H9 (cell line): ENCODE measurements at regions not wholly inside any gene's neighbourhood (a gene's known extent, or its start where the extent isn't known, plus 50 kb on each side); places are given as distances from the start of the nearest gene placed in this dataset.

Experiments
- DNase-seq: peaks from one replicate; pipeline ENCODE4 v3.0.0-alpha.2; 2017
- H2AFZ ChIP-seq: one replicate; pipeline ENCODE4 v1.6.1; 2013; ENCODE audit warnings: mild to moderate bottlenecking, low read length, control low read depth, moderate library complexity
- H2AK5ac ChIP-seq: 2 replicates; pipeline ENCODE4 v1.6.1; 2013; ENCODE audit warnings: low read length, control low read depth, mixed read lengths; ENCODE audit not compliant: insufficient read length
- H2BK120ac ChIP-seq: one replicate; pipeline ENCODE4 v1.6.1; 2013; ENCODE audit warnings: low read depth, mild to moderate bottlenecking, low read length, control low read depth, inconsistent platforms; ENCODE audit not compliant: poor library complexity, severe bottlenecking
- H2BK12ac ChIP-seq: 2 replicates; pipeline ENCODE4 v1.6.1; 2013; ENCODE audit warnings: low read length, control low read depth, mixed read lengths, low read depth; ENCODE audit not compliant: insufficient read length
- H2BK15ac ChIP-seq: 2 replicates; pipeline ENCODE4 v1.6.1; 2013; ENCODE audit warnings: low read depth, low read length, control low read depth
- H2BK20ac ChIP-seq: one replicate; pipeline ENCODE4 v1.6.1; 2013; ENCODE audit warnings: low read depth, mild to moderate bottlenecking, low read length, control low read depth, inconsistent platforms; ENCODE audit not compliant: poor library complexity, severe bottlenecking
- H2BK5ac ChIP-seq: 2 replicates; pipeline ENCODE4 v1.6.1; 2013; ENCODE audit warnings: low read length, control low read depth, mixed read lengths; ENCODE audit not compliant: insufficient read length
- H3K14ac ChIP-seq: 2 replicates; pipeline ENCODE4 v1.6.1; 2013; ENCODE audit warnings: low read length, control low read depth; ENCODE audit not compliant: insufficient read depth
- H3K18ac ChIP-seq: 2 replicates; pipeline ENCODE4 v1.6.1; 2013; ENCODE audit warnings: low read depth, mild to moderate bottlenecking, mixed read lengths, low read length, control low read depth; ENCODE audit not compliant: insufficient read length
- H3K23ac ChIP-seq: 2 replicates; pipeline ENCODE4 v1.6.1; 2013; ENCODE audit warnings: low read length, control low read depth, mixed read lengths, low read depth; ENCODE audit not compliant: insufficient read length
- H3K23me2 ChIP-seq: 2 replicates; pipeline ENCODE4 v1.6.1; 2013; ENCODE audit warnings: low read depth, mild to moderate bottlenecking, mixed read lengths, low read length, control low read depth; ENCODE audit not compliant: insufficient read length, poor library complexity, severe bottlenecking
- H3K27ac ChIP-seq: 2 replicates; pipeline ENCODE4 v1.5.1; 2013; ENCODE audit warnings: low read length, control low read depth, mixed read lengths, low read depth; ENCODE audit not compliant: insufficient read length
- H3K27me3 ChIP-seq: 2 replicates; pipeline ENCODE4 v1.6.1; 2013; ENCODE audit warnings: low read length, control low read depth, inconsistent platforms; ENCODE audit not compliant: insufficient read depth
- H3K4ac ChIP-seq: 2 replicates; pipeline ENCODE4 v1.6.1; 2013; ENCODE audit warnings: low read depth, mild to moderate bottlenecking, control low read depth, inconsistent platforms, low read length, moderate library complexity
- H3K4me1 ChIP-seq: 2 replicates; pipeline ENCODE4 v1.6.1; 2013; ENCODE audit warnings: low read length, control low read depth, inconsistent platforms; ENCODE audit not compliant: insufficient read depth
- H3K4me2 ChIP-seq: 2 replicates; pipeline ENCODE4 v1.6.1; 2013; ENCODE audit warnings: low read length, control low read depth, mixed read lengths; ENCODE audit not compliant: insufficient read length, insufficient read depth
- H3K56ac ChIP-seq: 2 replicates; pipeline ENCODE4 v1.6.1; 2013; ENCODE audit warnings: low read depth, mild to moderate bottlenecking, mixed read lengths, low read length, control low read depth; ENCODE audit not compliant: insufficient read length
- H3K79me1 ChIP-seq: 2 replicates; pipeline ENCODE4 v1.6.1; 2013; ENCODE audit warnings: low read depth, mild to moderate bottlenecking, moderate library complexity, low read length, control low read depth, inconsistent platforms; ENCODE audit not compliant: insufficient read depth, poor library complexity, severe bottlenecking
- H3K79me2 ChIP-seq: 2 replicates; pipeline ENCODE4 v1.6.1; 2013; ENCODE audit warnings: low read length, control low read depth, inconsistent platforms; ENCODE audit not compliant: insufficient read depth
- H3K9ac ChIP-seq: 2 replicates; pipeline ENCODE4 v1.6.1; 2013; ENCODE audit warnings: low read length, control low read depth, mixed read lengths; ENCODE audit not compliant: insufficient read length; ENCODE audit errors: extremely low read depth
- H3K9me3 ChIP-seq: one replicate; pipeline ENCODE4 v1.6.1; 2013; ENCODE audit warnings: low read depth, low read length, inconsistent platforms; ENCODE audit not compliant: control insufficient read depth
- H3T11ph ChIP-seq: one replicate; pipeline ENCODE4 v1.6.1; 2013; ENCODE audit warnings: mild to moderate bottlenecking, low read length, control low read depth, inconsistent platforms
- H4K20me1 ChIP-seq: one replicate; pipeline ENCODE4 v1.6.1; 2013; ENCODE audit not compliant: control insufficient read depth, insufficient read length, insufficient read depth
- H4K5ac ChIP-seq: 2 replicates; pipeline ENCODE4 v1.6.1; 2013; ENCODE audit warnings: low read depth, mild to moderate bottlenecking, mixed read lengths, low read length, control low read depth; ENCODE audit not compliant: insufficient read length
- H4K8ac ChIP-seq: replicated peaks from 2 replicates; pipeline ENCODE4 v1.6.1; 2013; ENCODE audit warnings: low read length, control low read depth, mixed read lengths, low read depth; ENCODE audit not compliant: insufficient read length
- H4K91ac ChIP-seq: 2 replicates; pipeline ENCODE4 v1.6.1; 2013; ENCODE audit warnings: low read depth, mild to moderate bottlenecking, moderate library complexity, mixed read lengths, low read length, control low read depth; ENCODE audit not compliant: insufficient read length
- H3K27ac Mint-ChIP-seq, 3 experiments: 2 replicates in 2 of 3; 3 replicates in 1 of 3; pipeline ENCODE4 v1.8.0; 2020 to 2021; ENCODE audit warnings: mixed read lengths in 3 of 3, mild to moderate bottlenecking in 1 of 3, moderate library complexity in 1 of 3
- H3K27me3 Mint-ChIP-seq: 2 replicates; pipeline ENCODE4 v1.8.0; 2021; ENCODE audit warnings: low read depth, mild to moderate bottlenecking, moderate library complexity, mixed read lengths
- H3K36me3 Mint-ChIP-seq, 3 experiments: 2 replicates in 2 of 3; 3 replicates in 1 of 3; pipeline ENCODE4 v1.8.0; 2020 to 2021; ENCODE audit warnings: low read depth in 3 of 3, mixed read lengths in 3 of 3; ENCODE audit not compliant: insufficient read depth in 1 of 3
- H3K4me1 Mint-ChIP-seq, 2 experiments: 2 replicates each; pipeline ENCODE4 v1.8.0; 2020; ENCODE audit warnings: mixed read lengths in 2 of 2
- H3K4me3 Mint-ChIP-seq, 2 experiments: 2 replicates in 1 of 2; 3 replicates in 1 of 2; pipeline ENCODE4 v1.8.0; 2020 to 2021; ENCODE audit warnings: mild to moderate bottlenecking in 2 of 2, mixed read lengths in 2 of 2, moderate library complexity in 1 of 2
- H3K9me3 Mint-ChIP-seq, 2 experiments: 2 replicates in 1 of 2; 3 replicates in 1 of 2; pipeline ENCODE4 v1.8.0; 2020; ENCODE audit warnings: mild to moderate bottlenecking in 2 of 2, mixed read lengths in 2 of 2, moderate library complexity in 1 of 2
- CTCF ChIP-seq: fragments of 200-600 bp; sonication (generic); conservative IDR thresholded peaks from 3 replicates; pipeline ENCODE4 v1.8.0; 2021; ENCODE audit warnings: antibody characterized with exemption, mild to moderate bottlenecking

GRCh38 chr12:82225871-82226270, 132.3 kb downstream of the CCDC59 start:
- H3K27ac ChIP-seq = no peak overlapping the region
- H4K8ac ChIP-seq = no peak overlapping the region
- no peak overlapping the region for H2BK120ac ChIP-seq
- H4K5ac ChIP-seq = no peak overlapping the region
- no peak overlapping the region for H3K27ac Mint-ChIP-seq
- no peak overlapping the region for H2BK15ac ChIP-seq
- H2AFZ ChIP-seq = no peak overlapping the region
- no peaks in the 10 kb centered on the region for H3K79me2 ChIP-seq
- H3K23ac ChIP-seq = no peak overlapping the region
- no peak overlapping the region for H3K18ac ChIP-seq
- H3K23me2 ChIP-seq = no peaks in the 10 kb centered on the region
- no peaks in the 10 kb centered on the region for H3K27me3 ChIP-seq
- no peaks in the 10 kb centered on the region for H3K9me3 Mint-ChIP-seq
- H3K36me3 Mint-ChIP-seq = no peaks in the 10 kb centered on the region
- no peak overlapping the region for H3K9ac ChIP-seq
- H3K56ac ChIP-seq = no peak overlapping the region
- H3K4me3 Mint-ChIP-seq = no peak overlapping the region
- H3K79me1 ChIP-seq = no peaks in the 10 kb centered on the region
- no peak overlapping the region for H2BK5ac ChIP-seq
- no peak overlapping the region for H3K4ac ChIP-seq
- no peak overlapping the region for H2AK5ac ChIP-seq
- no peaks in the 10 kb centered on the region for H3K4me1 Mint-ChIP-seq
- no peak overlapping the region for H3K14ac ChIP-seq
- H4K91ac ChIP-seq = no peak overlapping the region
- H3K9me3 ChIP-seq = no peaks in the 10 kb centered on the region
- no peak for DNase-seq
- no peak overlapping the region for H2BK20ac ChIP-seq
- H4K20me1 ChIP-seq = no peaks in the 10 kb centered on the region
- no peak overlapping the region for H2BK12ac ChIP-seq
- H3T11ph ChIP-seq = no peak overlapping the region
- no peak overlapping the region for H3K4me2 ChIP-seq
- H3K4me1 ChIP-seq = no peaks in the 10 kb centered on the region
- H3K27me3 Mint-ChIP-seq = no peaks in the 10 kb centered on the region
- no peak for TF ChIP-seq CTCF
